Endothelial cell (in vitro differentiated cells): ENCODE measurements at regions not wholly inside any gene's neighbourhood (a gene's known extent, or its start where the extent isn't known, plus 50 kb on each side); places are given as distances from the start of the nearest gene placed in this dataset.
"Not testable (repeated sequence)": the region's sequence is repeated elsewhere in the genome, so short reads cannot be mapped to it uniquely, and the experiment has no call there.

ENCODE experiments used
- DNase-seq: peaks from one replicate; pipeline ENCODE4 v3.0.0; 2021; ENCODE audit warnings: low spot score
- H3K27ac Mint-ChIP-seq: one replicate; pipeline ENCODE4 v1.8.0; 2021; ENCODE audit warnings: mixed read lengths, inconsistent platforms; ENCODE audit not compliant: unreplicated experiment
- H3K27me3 Mint-ChIP-seq: one replicate; pipeline ENCODE4 v1.8.0; 2021; ENCODE audit warnings: mild to moderate bottlenecking, moderate library complexity, mixed read lengths, inconsistent platforms; ENCODE audit not compliant: unreplicated experiment
- H3K36me3 Mint-ChIP-seq: one replicate; pipeline ENCODE4 v1.8.0; 2021; ENCODE audit warnings: mild to moderate bottlenecking, low read depth, mixed read lengths, inconsistent platforms; ENCODE audit not compliant: unreplicated experiment
- H3K4me1 Mint-ChIP-seq: one replicate; pipeline ENCODE4 v1.8.0; 2021; ENCODE audit warnings: mild to moderate bottlenecking, mixed read lengths, inconsistent platforms; ENCODE audit not compliant: unreplicated experiment
- H3K4me3 Mint-ChIP-seq: one replicate; pipeline ENCODE4 v1.8.0; 2021; ENCODE audit warnings: mild to moderate bottlenecking, mixed read lengths, inconsistent platforms; ENCODE audit not compliant: unreplicated experiment
- H3K9me3 Mint-ChIP-seq: one replicate; pipeline ENCODE4 v1.8.0; 2021; ENCODE audit warnings: mixed read lengths, inconsistent platforms; ENCODE audit not compliant: unreplicated experiment
- TF ChIP-seq, protein P1 (sequence below): fragments of 200-600 bp; sonication (generic); IDR thresholded peaks from one replicate; pipeline ENCODE4 v1.5.0; 2021; ENCODE audit warnings: antibody characterized with exemption; ENCODE audit not compliant: unreplicated experiment

DNA sequence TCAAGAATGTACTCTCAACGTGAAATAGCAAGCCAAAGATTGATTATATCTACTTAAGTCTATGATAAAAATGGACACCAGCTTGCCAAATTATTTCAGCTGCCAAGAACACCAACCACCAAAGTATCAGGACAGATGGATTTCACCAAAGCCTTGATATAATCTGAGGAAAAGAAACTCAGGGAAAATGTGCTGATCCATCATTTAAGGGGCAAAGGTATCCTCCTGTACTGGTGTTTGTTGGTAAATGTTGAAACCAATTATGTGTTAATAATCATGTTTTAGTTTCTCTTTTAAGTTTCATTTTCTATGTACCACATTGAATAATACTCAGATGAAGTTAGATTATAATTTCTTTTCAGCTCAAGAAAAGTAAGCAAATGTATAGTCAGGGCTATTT is 1284.3 kb upstream of the TMEM132C start:
- H3K4me3 Mint-ChIP-seq = no peak overlapping the region
- H3K4me1 Mint-ChIP-seq = no peaks in the 10 kb centered on the region

DNA sequence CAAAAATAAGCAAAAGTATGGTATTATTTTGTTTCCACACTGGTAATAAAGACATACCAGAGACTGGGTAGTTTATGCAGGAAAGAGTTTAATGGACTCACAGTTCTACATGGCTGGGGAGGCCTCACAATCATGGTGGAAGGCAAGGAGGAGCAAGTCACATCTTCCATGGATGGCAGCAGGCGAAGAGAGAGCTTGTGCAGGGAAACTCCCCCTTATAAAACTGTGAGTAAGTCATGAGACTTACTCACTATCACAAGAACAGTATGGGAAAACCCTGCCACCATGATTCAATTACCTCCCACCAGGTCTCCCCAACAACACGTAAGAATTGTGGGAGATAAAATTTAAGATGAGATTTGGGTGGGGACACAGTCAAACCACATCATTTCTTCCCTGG is 1283.2 kb upstream of the TMEM132C start:
- not testable (repeated sequence) for DNase-seq, H3K4me1 Mint-ChIP-seq, H3K27ac Mint-ChIP-seq, H3K36me3 Mint-ChIP-seq, H3K27me3 Mint-ChIP-seq, H3K4me3 Mint-ChIP-seq
- peaks cover 28% of the 10 kb centered on the region for H3K9me3 Mint-ChIP-seq

More for the DNA sequence above, 1284.3 kb upstream of the TMEM132C start:
- H3K9me3 Mint-ChIP-seq = peaks cover 30% of the 10 kb centered on the region
- DNase-seq = no peak
- peaks cover 1% of the 10 kb centered on the region for H3K27me3 Mint-ChIP-seq
- no peak overlapping the region for H3K27ac Mint-ChIP-seq
- no peaks in the 10 kb centered on the region for H3K36me3 Mint-ChIP-seq
- TF ChIP-seq, protein P1, sequence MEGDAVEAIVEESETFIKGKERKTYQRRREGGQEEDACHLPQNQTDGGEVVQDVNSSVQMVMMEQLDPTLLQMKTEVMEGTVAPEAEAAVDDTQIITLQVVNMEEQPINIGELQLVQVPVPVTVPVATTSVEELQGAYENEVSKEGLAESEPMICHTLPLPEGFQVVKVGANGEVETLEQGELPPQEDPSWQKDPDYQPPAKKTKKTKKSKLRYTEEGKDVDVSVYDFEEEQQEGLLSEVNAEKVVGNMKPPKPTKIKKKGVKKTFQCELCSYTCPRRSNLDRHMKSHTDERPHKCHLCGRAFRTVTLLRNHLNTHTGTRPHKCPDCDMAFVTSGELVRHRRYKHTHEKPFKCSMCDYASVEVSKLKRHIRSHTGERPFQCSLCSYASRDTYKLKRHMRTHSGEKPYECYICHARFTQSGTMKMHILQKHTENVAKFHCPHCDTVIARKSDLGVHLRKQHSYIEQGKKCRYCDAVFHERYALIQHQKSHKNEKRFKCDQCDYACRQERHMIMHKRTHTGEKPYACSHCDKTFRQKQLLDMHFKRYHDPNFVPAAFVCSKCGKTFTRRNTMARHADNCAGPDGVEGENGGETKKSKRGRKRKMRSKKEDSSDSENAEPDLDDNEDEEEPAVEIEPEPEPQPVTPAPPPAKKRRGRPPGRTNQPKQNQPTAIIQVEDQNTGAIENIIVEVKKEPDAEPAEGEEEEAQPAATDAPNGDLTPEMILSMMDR = no peak

DNA sequence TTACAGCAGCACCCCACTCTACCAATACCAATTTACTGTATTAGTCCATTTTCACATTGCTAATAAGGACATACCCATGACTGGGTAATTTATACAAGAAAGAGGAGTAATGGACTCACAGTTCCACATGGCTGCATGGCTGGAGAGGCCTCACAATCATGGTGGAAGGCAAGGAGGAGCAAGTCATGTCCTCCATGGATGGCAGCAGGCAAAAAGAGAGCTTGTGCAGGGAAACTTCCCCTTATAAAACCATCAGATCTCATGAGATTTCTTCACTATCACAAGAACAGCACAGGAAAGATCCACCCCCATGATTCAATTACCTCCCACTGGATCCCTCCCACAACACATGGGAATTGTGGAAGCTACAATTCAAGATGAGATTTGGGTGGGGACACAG is 1281.3 kb upstream of the TMEM132C start:
- not testable (repeated sequence) for H3K27me3 Mint-ChIP-seq, H3K36me3 Mint-ChIP-seq, H3K27ac Mint-ChIP-seq, DNase-seq, H3K4me1 Mint-ChIP-seq, H3K4me3 Mint-ChIP-seq
- peaks cover 20% of the 10 kb centered on the region for H3K9me3 Mint-ChIP-seq

DNA sequence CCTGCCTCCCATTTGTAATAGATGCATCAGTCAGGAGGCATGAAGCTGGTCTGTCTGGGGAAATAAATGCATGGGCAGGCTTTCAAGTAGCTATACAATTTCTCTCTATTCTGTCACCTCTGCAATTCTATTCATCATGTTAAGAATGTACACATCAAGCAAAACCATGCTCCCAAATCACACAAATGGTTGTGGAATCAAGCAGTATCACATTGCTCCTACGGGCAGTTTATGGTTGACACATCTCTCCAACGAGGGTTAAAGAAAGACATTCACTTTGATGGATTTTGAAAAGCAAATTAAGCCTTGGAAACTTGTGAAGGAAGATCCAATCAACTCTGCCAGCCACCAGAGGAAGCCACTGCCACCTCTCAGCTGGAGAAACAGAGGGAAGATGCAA is 1277.4 kb upstream of the TMEM132C start:
- Mint-ChIP-seq H3K4me1 (no peaks in the 10 kb centered on the region), H3K27me3 (peaks cover 4% of the 10 kb centered on the region), H3K9me3 (peaks cover 34% of the 10 kb centered on the region), H3K27ac (no peak overlapping the region), H3K4me3 (no peak overlapping the region), H3K36me3 (peaks cover 3% of the 10 kb centered on the region)
- DNase-seq = no peak
- TF ChIP-seq, protein P1 = no peak

DNA sequence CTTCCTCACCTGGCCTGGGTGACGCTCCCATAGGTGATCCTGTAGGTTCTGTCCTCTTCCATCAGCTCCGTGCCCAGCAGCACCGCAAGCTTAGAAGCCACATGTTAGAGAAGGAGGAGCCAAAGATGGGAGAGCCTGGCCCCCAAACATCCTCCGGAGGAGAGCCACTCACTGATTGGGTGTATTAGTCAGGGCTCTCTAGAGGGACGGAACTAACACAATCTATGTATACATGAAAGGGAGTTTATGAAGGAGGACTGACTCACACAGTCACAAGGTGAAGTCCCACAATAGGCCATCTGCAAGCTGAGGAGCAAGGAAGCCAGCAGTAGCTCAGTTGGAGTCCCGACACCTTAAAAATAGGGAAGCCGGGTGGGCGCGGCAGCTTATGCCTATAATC is 1273.1 kb upstream of the TMEM132C start:
- peaks cover 3% of the 10 kb centered on the region for H3K36me3 Mint-ChIP-seq
- DNase-seq = no peak
- H3K27me3 Mint-ChIP-seq = peaks cover 1% of the 10 kb centered on the region
- TF ChIP-seq, protein P1 = no peak
- H3K27ac Mint-ChIP-seq = no peak overlapping the region
- no peak overlapping the region for H3K4me3 Mint-ChIP-seq
- H3K9me3 Mint-ChIP-seq = peaks cover 27% of the 10 kb centered on the region
- H3K4me1 Mint-ChIP-seq = no peaks in the 10 kb centered on the region

DNA sequence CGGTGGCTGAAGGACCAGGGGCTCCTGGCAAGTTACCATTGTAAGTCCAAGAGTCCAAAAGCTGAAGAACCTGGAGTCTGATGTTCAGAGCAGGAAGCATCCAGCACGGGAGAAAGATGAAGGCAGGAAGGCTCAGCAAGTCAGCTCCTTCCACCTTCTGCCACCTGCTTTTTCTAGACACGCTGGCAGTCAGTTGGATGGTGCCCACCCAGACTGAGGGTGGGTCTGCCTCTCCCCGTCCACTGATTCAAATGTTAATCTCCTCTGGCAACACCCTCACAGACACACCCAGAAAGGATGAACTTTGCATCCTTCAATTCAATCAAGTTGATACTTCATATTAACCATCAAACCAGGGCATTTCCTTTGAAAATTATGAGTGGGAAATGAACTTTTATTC is 1272.4 kb upstream of the TMEM132C start:
- Mint-ChIP-seq H3K4me1 (no peaks in the 10 kb centered on the region), H3K36me3 (peaks cover 3% of the 10 kb centered on the region), H3K9me3 (peaks cover 34% of the 10 kb centered on the region), H3K4me3 (no peak overlapping the region), H3K27ac (no peak overlapping the region), H3K27me3 (peaks cover 1% of the 10 kb centered on the region)
- TF ChIP-seq, protein P1 = no peak
- no peak for DNase-seq
